ENCODE measurements at regions not wholly inside any gene's neighbourhood (a gene's known extent, or its start where the extent isn't known, plus 50 kb on each side); places are given as distances from the start of the nearest gene placed in this dataset.
"Not testable (repeated sequence)": the region's sequence is repeated elsewhere in the genome, so short reads cannot be mapped to it uniquely, and the experiment has no call there.

- TF ChIP-seq HDAC2 (IDR thresholded peaks at IDR 0.05; ENCODE audit: borderline replicate concordance in 1 of 2, low read depth in 2 of 2, low read length in 2 of 2) (no peak), SP4 (IDR thresholded peaks at IDR 0.05; ENCODE audit: low read length) (no peak)
Measured at GRCh38 chr4:109365939-109366338, 63.5 kb upstream of the COL25A1 start (continued).

GRCh38 chr4:109365297-109365696, 62.8 kb upstream of the COL25A1 start:
- H2BK15ac ChIP-seq (ENCODE audit: low read length); H3K9ac ChIP-seq (replicated peaks in 1 of 4; ENCODE audit: extremely low read depth in 1 of 4, low read depth in 3 of 4, low read length in 3 of 4); DNase-seq (ENCODE audit: low read depth in 1 of 2, low spot score in 2 of 2); H3K27me3 ChIP-seq (replicated peaks in 1 of 4; ENCODE audit: control insufficient read depth in 3 of 4, extremely low read depth in 1 of 4, insufficient read depth in 3 of 4, low read length in 3 of 4); H4K91ac ChIP-seq (replicated peaks; ENCODE audit: insufficient read length, low read length); H3K4ac ChIP-seq (replicated peaks; ENCODE audit: insufficient read length, low read depth, low read length); H3K4me3 ChIP-seq (ENCODE audit: extremely low read depth in 1 of 4, insufficient read depth in 2 of 4, low read depth in 3 of 4, low read length in 4 of 4); H3K23ac ChIP-seq (ENCODE audit: insufficient read length); H3K23me2 ChIP-seq (ENCODE audit: low read depth, low read length); H3K9me3 ChIP-seq (ENCODE audit: insufficient read depth in 2 of 2, low read depth in 1 of 2, low read length in 1 of 2); POLR2A ChIA-PET (ENCODE audit: partially characterized antibody); H3K79me2 ChIP-seq (ENCODE audit: control insufficient read depth in 1 of 2, insufficient read depth in 2 of 2, low read length in 2 of 2); H2BK20ac ChIP-seq (ENCODE audit: low read length); H3K18ac ChIP-seq (ENCODE audit: extremely low read depth, low read length); H4K5ac ChIP-seq (ENCODE audit: insufficient read length, low read depth, low read length); H3K4me1 ChIP-seq (replicated peaks in 1 of 4; ENCODE audit: control insufficient read depth in 3 of 4, insufficient read depth in 4 of 4, low read length in 3 of 4); H4K20me1 ChIP-seq (replicated peaks in 1 of 2; ENCODE audit: control insufficient read depth in 1 of 2, insufficient read depth in 2 of 2, low read length in 2 of 2); H3K27ac ChIP-seq (ENCODE audit: low read depth, low read length); H3K14ac ChIP-seq (ENCODE audit: insufficient read length); H3K36me3 ChIP-seq (ENCODE audit: control insufficient read depth in 2 of 4, insufficient read depth in 4 of 4, low read length in 3 of 4); H2BK5ac ChIP-seq (ENCODE audit: low read depth, low read length); H2AK5ac ChIP-seq (ENCODE audit: low read depth, low read length); H4K8ac ChIP-seq (ENCODE audit: extremely low read depth, insufficient read depth, low read length); H3K4me2 ChIP-seq (ENCODE audit: insufficient read depth in 1 of 2, low read depth in 2 of 2, low read length in 2 of 2); H3K79me1 ChIP-seq (ENCODE audit: low read depth, low read length); H3K56ac ChIP-seq (replicated peaks; ENCODE audit: insufficient read length, low read depth, low read length); H2BK12ac ChIP-seq (ENCODE audit: low read depth, low read length); H2AFZ ChIP-seq (ENCODE audit: low read length); H2BK120ac ChIP-seq (replicated peaks; ENCODE audit: low read depth, low read length); FAIRE-seq: not testable (repeated sequence)
- 84% methylated on average over 1 of the region's 1 CpG; no CpG with 5 or more reads in 1 of the 2 experiments for WGBS, 2 experiments (ENCODE audit: extremely low coverage in 1 of 2, insufficient coverage in 1 of 2, insufficient read length in 1 of 2, insufficient replicate concordance in 2 of 2, low coverage in 1 of 2, low lambda C conversion rate in 2 of 2, missing lambda C conversion rate in 1 of 2)
- CTCF ChIA-PET (ENCODE audit: partially characterized antibody), result interaction anchor here (1.2 kb wide), 1 partner anchor 591 kb away, joined by 3 read pairs; no protein-coding TSS in a partner anchor
